ENCODE measurements at regions not wholly inside any gene's neighbourhood (a gene's known extent, or its start where the extent isn't known, plus 50 kb on each side); places are given as distances from the start of the nearest gene placed in this dataset.
"Not testable (repeated sequence)": the region's sequence is repeated elsewhere in the genome, so short reads cannot be mapped to it uniquely, and the experiment has no call there.

GRCh38 chr3:110506890-110507289 lies 564.7 kb upstream of the NECTIN3 start:
- no peak overlapping the region for H3K4ac ChIP-seq (ENCODE audit: low read depth, low read length)
- no peak overlapping the region for H2AK5ac ChIP-seq (ENCODE audit: insufficient read length, low read length)
- H3K27ac Mint-ChIP-seq: no peak overlapping the region
- no peak overlapping the region for H3K18ac ChIP-seq (ENCODE audit: insufficient read length, low read depth, low read length)
- no peak overlapping the region for H2AFZ ChIP-seq (ENCODE audit: low read length)
- no peak overlapping the region for H2BK15ac ChIP-seq (ENCODE audit: low read depth, low read length)
- no peak overlapping the region for H3K4me2 ChIP-seq (ENCODE audit: insufficient read depth, insufficient read length, low read length)
- H3K4me3 Mint-ChIP-seq: no peak overlapping the region
- no peaks in the 10 kb centered on the region for H3K79me1 ChIP-seq (ENCODE audit: insufficient read depth, low read depth, low read length, poor library complexity, severe bottlenecking)
- no peak overlapping the region for H4K91ac ChIP-seq (ENCODE audit: insufficient read length, low read depth, low read length)
- no peak overlapping the region for H3T11ph ChIP-seq (ENCODE audit: low read length)
- no peak overlapping the region for H3K14ac ChIP-seq (ENCODE audit: insufficient read depth, low read length)
- H2BK20ac ChIP-seq (ENCODE audit: low read depth, low read length, poor library complexity, severe bottlenecking): no peak overlapping the region
- H3K9me3 Mint-ChIP-seq: peaks cover 18 to 22% of the 10 kb centered on the region in 2 experiments
- H3K27me3 Mint-ChIP-seq (ENCODE audit: low read depth): no peaks in the 10 kb centered on the region
- H2BK12ac ChIP-seq (ENCODE audit: insufficient read length, low read depth, low read length): no peak overlapping the region
- no peaks in the 10 kb centered on the region for H3K9me3 ChIP-seq (ENCODE audit: control insufficient read depth, low read depth, low read length)
- no peaks in the 10 kb centered on the region for H3K27me3 ChIP-seq (ENCODE audit: insufficient read depth, low read length)
- no peak overlapping the region for H2BK120ac ChIP-seq (ENCODE audit: low read depth, low read length, poor library complexity, severe bottlenecking)
- no peak overlapping the region for H3K27ac ChIP-seq (ENCODE audit: insufficient read length, low read depth, low read length)
- no peak for DNase-seq
- H4K8ac ChIP-seq (replicated peaks; ENCODE audit: insufficient read length, low read depth, low read length): no peak overlapping the region
- WGBS (ENCODE audit: extremely low coverage, insufficient read length, low lambda C conversion rate): no CpG with 5 or more reads among the region's 4 CpGs
- TF ChIP-seq, protein P1, sequence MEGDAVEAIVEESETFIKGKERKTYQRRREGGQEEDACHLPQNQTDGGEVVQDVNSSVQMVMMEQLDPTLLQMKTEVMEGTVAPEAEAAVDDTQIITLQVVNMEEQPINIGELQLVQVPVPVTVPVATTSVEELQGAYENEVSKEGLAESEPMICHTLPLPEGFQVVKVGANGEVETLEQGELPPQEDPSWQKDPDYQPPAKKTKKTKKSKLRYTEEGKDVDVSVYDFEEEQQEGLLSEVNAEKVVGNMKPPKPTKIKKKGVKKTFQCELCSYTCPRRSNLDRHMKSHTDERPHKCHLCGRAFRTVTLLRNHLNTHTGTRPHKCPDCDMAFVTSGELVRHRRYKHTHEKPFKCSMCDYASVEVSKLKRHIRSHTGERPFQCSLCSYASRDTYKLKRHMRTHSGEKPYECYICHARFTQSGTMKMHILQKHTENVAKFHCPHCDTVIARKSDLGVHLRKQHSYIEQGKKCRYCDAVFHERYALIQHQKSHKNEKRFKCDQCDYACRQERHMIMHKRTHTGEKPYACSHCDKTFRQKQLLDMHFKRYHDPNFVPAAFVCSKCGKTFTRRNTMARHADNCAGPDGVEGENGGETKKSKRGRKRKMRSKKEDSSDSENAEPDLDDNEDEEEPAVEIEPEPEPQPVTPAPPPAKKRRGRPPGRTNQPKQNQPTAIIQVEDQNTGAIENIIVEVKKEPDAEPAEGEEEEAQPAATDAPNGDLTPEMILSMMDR (conservative IDR thresholded peaks at IDR 0.05): no peak
- H4K20me1 ChIP-seq (ENCODE audit: control insufficient read depth, insufficient read depth, insufficient read length): no peaks in the 10 kb centered on the region
- no peaks in the 10 kb centered on the region for H3K23me2 ChIP-seq (ENCODE audit: insufficient read length, low read depth, low read length, poor library complexity, severe bottlenecking)
- H3K4me1 Mint-ChIP-seq: peaks cover 11 to 23% of the 10 kb centered on the region in 2 experiments
- no peaks in the 10 kb centered on the region for H3K4me1 ChIP-seq (ENCODE audit: insufficient read depth, low read length)
- no peak overlapping the region for H3K23ac ChIP-seq (ENCODE audit: insufficient read length, low read depth, low read length)
- H3K56ac ChIP-seq (ENCODE audit: insufficient read length, low read depth, low read length): no peak overlapping the region
- peaks cover 7 to 35% (median 15%) of the 10 kb centered on the region in 3 experiments for H3K36me3 Mint-ChIP-seq (ENCODE audit: insufficient read depth in 1 of 3, low read depth in 3 of 3)
- H3K9ac ChIP-seq (ENCODE audit: extremely low read depth, insufficient read length, low read length): no peak overlapping the region
- no peaks in the 10 kb centered on the region for H3K79me2 ChIP-seq (ENCODE audit: insufficient read depth, low read length)
- no peak overlapping the region for H4K5ac ChIP-seq (ENCODE audit: insufficient read length, low read depth, low read length)
- no peak overlapping the region for H2BK5ac ChIP-seq (ENCODE audit: insufficient read length, low read length)

GRCh38 chr3:110507570-110507969 lies 564.0 kb upstream of the NECTIN3 start:
- H2BK15ac ChIP-seq (ENCODE audit: low read depth, low read length); H3K23ac ChIP-seq (ENCODE audit: insufficient read length, low read depth, low read length); H4K8ac ChIP-seq (replicated peaks; ENCODE audit: insufficient read length, low read depth, low read length); H3K79me2 ChIP-seq (ENCODE audit: insufficient read depth, low read length); H2BK5ac ChIP-seq (ENCODE audit: insufficient read length, low read length); H3K4me3 Mint-ChIP-seq; H3K4ac ChIP-seq (ENCODE audit: low read depth, low read length); H2BK20ac ChIP-seq (ENCODE audit: low read depth, low read length, poor library complexity, severe bottlenecking); H3K27ac ChIP-seq (ENCODE audit: insufficient read length, low read depth, low read length); H3K27me3 Mint-ChIP-seq (ENCODE audit: low read depth); H2AK5ac ChIP-seq (ENCODE audit: insufficient read length, low read length); H3T11ph ChIP-seq (ENCODE audit: low read length); H3K9ac ChIP-seq (ENCODE audit: extremely low read depth, insufficient read length, low read length); H3K14ac ChIP-seq (ENCODE audit: insufficient read depth, low read length); H3K4me2 ChIP-seq (ENCODE audit: insufficient read depth, insufficient read length, low read length); H3K27ac Mint-ChIP-seq; H3K18ac ChIP-seq (ENCODE audit: insufficient read length, low read depth, low read length); H3K79me1 ChIP-seq (ENCODE audit: insufficient read depth, low read depth, low read length, poor library complexity, severe bottlenecking); DNase-seq; H2BK120ac ChIP-seq (ENCODE audit: low read depth, low read length, poor library complexity, severe bottlenecking); H3K27me3 ChIP-seq (ENCODE audit: insufficient read depth, low read length); H3K56ac ChIP-seq (ENCODE audit: insufficient read length, low read depth, low read length); H4K20me1 ChIP-seq (ENCODE audit: control insufficient read depth, insufficient read depth, insufficient read length); H3K4me1 ChIP-seq (ENCODE audit: insufficient read depth, low read length); H2BK12ac ChIP-seq (ENCODE audit: insufficient read length, low read depth, low read length); H3K23me2 ChIP-seq (ENCODE audit: insufficient read length, low read depth, low read length, poor library complexity, severe bottlenecking); H4K5ac ChIP-seq (ENCODE audit: insufficient read length, low read depth, low read length); H3K9me3 ChIP-seq (ENCODE audit: control insufficient read depth, low read depth, low read length); H4K91ac ChIP-seq (ENCODE audit: insufficient read length, low read depth, low read length); H2AFZ ChIP-seq (ENCODE audit: low read length): not testable (repeated sequence)
- peaks cover 18 to 25% of the 10 kb centered on the region in 2 experiments for H3K9me3 Mint-ChIP-seq
- H3K36me3 Mint-ChIP-seq (ENCODE audit: insufficient read depth in 1 of 3, low read depth in 3 of 3): peaks cover 7 to 39% (median 15%) of the 10 kb centered on the region in 3 experiments
- peaks cover 11 to 23% of the 10 kb centered on the region in 2 experiments for H3K4me1 Mint-ChIP-seq

All from H9 (cell line).